Activated CD8-positive, alpha-beta memory T cell treated with anti-CD3 and anti-CD28 coated beads, Interleukin-2, amount 50 U/mL, for 1 hour (primary cell): ENCODE measurements at regions not wholly inside any gene's neighbourhood (a gene's known extent, or its start where the extent isn't known, plus 50 kb on each side); places are given as distances from the start of the nearest gene placed in this dataset.

Experiments used
- DNase-seq: peaks from one replicate; pipeline ENCODE4 v3.0.0-alpha.2; 2020; ENCODE audit errors: extremely low read depth

- DNase-seq = no peak
These were observed 498.8 kb upstream of the CD180 start for GRCh38 chr5:67695369-67695768.

DNA sequence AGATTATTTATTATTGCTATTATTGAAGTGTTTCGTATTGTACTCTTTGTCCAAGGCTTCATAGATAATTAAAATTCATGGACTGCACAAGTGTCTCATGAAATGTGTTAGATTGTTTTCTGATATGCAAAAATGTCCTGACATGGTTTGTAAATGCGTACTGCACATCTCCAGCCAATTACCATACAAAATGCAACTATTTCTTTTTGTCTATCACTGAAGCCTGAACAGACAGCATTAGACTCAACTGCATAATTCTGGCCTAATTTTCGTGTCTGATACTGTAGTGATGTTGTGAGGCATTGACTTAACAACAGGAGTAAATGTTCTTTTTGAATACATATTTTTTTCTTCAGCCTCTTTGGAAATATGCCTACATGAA, 498.2 kb upstream of the CD180 start:
- no peak for DNase-seq

DNA sequence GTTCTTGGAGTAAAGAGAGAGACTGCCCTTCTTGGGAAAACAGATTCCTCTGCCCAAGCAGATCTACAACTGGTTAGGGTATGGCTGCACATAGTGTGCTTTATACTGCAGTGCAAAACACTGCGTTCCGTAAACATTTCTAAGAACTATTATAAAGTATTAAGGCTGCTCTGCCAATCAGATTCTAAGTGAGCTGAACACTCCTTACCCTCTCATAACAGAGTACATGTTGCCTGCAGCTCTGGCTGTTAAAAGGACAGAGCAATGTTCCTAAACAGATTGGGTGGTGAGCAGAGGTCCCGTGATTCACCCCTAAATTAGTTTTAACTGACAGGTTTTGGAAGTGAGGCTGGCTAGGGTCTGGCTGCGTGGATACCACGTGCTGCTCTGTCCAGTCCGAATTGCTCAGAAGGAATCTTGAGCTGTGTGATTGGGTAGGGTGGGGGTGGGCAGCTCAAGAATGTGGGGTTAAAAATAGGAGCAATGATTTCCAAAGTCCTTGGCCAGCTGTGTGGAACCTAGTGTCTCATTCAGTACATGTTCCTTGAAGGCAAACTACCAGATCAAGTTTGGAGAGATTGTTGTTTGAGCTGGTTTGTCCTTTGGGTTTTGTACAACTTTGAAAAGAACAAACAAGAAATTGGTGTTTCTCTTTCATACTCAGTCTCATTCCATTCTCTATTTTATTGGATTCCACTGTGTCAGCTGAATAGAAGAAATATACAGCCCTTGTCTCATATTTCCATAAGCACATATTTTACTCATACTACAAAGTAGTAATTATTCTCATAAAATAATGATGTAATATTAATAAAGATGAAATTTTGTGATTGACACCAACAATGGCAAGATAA, 497.6 kb upstream of the CD180 start:
- DNase-seq = no peak

DNA sequence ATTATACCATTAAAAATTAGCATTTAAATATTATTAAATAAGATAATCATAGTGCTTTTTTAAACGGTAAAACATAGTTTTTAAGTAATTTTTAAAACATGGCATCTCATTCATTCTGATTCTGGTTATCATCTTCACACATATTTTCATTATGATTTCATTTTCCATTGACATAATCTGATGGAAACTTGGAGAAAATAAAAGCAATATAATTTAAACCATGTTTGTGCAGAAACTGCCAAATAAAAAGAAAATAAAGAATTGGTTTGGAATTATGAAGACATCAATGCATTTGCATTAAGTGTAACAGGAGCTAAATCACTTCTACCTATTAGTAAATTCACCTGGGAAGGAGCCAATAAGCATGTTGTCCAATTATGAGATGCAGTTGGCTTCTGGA, 490.1 kb upstream of the CD180 start:
- DNase-seq = no peak

DNA sequence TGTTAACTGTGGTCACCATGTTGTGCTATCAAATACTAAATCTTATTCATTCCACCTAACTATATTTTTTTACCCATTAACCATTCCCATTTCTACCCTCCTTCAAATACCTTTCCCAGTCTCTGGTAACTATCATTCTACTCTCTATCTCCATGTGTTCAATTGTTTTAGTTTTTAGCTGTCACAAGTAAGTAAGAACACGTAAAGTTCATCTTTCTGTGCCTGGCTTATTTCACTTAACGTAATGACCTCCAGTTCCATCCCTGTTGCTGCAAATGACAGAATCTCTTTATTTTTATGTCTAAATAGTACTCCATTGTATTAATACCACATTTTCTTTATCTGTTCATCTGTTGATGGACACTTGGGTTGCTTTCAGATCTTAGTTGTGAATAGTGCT, 485.1 kb upstream of the CD180 start:
- no peak for DNase-seq

GRCh38 chr5:67680099-67680498, 483.5 kb upstream of the CD180 start:
- no peak for DNase-seq

- no peak for DNase-seq
These were observed 482.7 kb upstream of the CD180 start for GRCh38 chr5:67679184-67679841.

GRCh38 chr5:67678594-67678993, 482.0 kb upstream of the CD180 start:
- no peak for DNase-seq

GRCh38 chr5:67677422-67677970, 480.9 kb upstream of the CD180 start:
- DNase-seq = no peak

DNA sequence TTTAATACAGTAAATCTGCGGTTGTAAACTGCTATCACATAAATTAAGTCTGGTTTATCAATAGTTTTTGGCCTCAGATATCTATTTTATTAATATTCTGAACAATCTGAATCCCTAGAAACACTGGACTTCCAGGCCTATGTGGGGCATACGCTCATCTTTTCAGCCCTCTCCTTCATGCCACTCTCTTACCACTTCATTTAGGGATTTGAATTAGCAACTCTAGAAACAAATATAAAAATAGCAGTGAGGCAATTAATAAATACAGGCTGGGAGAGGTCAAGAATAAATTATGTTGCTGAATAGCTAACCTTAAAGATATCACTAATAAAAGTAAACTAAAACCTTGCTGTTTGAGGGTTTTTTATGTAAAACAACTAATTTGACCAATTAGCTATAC, 480.3 kb upstream of the CD180 start:
- no peak for DNase-seq

DNA sequence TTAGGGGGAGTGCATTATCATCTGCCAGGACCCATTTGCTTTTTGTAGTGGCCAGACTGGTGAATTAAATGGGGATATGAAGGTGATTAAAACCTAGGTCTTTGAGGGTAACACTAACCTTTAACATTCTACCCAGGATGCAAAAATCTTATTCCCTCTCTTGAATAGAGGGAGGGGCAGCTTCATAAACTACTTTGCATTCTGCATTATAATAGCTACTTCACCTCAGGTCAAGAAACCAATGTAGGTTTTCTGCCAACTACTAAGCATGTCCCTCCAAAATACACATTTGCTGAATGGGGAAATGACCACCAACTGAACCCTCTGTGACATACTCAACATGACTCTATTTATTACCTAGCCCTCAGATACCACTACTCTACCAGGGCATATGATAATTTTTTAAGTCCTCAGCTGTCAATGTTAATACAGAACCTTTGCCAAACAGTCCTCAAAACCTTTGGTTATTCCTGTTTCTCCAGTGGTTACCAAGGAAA, 477.6 kb upstream of the CD180 start:
- DNase-seq = no peak

- no peak for DNase-seq
These were observed 477.0 kb upstream of the CD180 start for GRCh38 chr5:67673618-67674017.

GRCh38 chr5:67673180-67673579, 476.6 kb upstream of the CD180 start:
- DNase-seq = no peak

DNA sequence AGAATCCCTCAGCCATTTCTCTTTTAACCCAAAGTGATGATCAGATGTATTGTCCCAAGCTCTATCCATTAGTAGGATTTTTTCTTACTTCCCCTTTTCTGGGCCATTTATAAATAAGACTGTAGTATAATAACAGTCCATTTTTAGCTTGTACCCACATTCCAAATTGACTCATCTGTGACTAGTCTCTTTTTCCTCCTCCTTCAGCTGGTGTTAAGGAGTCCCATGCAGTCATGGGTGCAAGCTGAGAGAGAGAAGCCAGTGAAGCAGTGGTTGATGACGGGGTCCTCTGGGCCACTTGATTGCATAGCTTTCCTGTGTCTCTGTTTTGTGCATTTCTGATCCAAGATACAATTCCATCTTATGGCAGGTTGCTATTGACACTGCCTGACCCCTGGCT, 476.0 kb upstream of the CD180 start:
- DNase-seq = no peak

DNA sequence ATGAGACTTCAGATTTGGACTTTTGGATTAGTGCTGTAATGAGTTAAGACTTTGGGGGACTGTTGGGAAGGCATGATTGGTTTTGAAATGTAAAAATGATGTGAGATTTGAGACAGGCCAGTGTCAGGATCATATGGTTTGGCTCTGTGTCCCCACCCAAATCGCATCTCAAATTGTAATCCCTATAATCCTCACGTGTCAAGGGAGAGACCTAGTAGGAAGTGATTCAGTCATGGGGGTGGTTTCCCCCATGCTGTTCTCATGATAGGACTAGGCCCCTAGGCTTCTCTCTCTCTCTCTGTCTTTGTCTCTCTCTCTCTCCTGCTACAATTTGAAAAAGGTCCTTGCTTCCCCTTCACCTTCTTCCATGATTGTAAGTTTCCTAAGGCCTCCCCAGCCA, 473.3 kb upstream of the CD180 start:
- no peak for DNase-seq

- DNase-seq = no peak
These were observed 463.6 kb upstream of the CD180 start for GRCh38 chr5:67660149-67660548.

DNA sequence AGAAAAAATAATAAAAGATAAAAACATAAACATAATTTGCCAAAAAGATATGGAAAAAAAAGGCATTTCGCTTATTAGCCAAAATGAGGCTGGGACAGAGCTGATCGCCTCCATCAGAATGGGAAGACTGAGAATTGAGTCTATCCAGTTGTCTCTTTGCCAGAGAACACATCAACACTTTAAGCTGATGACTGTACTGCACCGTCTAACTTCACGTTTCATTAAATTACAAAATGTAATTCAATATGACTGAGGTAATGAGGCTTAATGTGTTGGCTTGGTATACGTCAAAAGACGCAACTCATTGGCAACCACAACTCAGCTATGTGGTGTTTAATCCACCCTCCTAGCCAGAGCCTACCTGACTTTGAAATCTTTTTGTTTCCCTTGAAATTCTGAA, 462.7 kb upstream of the CD180 start:
- no peak for DNase-seq

DNA sequence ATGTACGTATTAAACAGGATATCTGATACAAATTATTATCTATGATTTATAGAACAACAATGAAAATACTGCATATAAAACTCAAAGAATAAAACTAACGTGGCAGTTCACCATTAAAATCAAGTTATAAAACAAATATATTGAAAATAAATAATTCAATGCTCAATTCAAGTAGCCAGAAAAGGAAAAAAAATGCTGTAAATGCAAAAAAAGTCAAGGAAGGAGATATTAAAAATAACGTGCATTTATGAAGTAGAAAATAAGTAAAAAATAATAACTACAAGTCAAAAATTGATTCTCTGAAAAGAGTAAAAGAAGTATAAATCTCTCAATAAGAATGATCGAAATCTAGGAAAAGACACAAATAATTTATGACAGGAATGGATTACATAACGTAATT, 460.5 kb upstream of the CD180 start:
- no peak for DNase-seq

DNA sequence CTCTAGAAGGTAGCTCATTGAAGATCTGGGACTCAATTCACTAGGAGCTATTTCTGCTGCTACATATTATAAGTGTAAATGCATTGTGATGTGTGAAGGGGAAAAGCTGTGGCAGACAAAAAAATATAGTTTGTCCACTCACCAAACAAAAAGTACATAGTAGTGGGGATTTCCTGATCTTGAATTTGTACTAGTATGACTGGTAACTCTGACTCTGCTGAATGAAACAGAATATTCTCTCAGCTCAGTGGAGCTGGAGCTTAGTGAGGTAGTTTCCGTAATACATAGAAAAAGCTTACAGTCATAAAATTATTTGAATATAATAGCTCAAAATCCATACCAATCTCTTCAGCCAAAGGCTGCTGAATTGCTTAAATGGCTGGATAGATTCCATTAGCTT, 455.6 kb upstream of the CD180 start:
- no peak for DNase-seq

DNA sequence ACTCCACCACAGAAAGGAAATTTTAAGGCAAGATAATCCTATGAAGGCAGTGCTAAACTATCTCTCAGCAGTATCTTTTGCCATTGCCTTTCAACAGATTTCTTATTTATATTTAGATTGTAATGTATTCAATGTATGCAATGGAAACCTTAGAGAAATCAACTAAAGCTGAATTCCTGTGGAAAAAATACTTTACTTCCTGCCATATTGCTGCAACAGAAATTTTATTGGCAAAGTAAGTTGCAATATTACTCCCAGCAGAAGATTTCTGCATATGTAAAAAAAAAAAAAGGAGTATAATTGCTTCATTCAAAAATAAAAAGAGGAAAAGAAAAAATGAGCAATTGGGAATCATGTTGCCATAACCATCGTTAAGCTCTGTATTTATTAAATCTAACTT, 454.6 kb upstream of the CD180 start:
- DNase-seq = no peak

DNA sequence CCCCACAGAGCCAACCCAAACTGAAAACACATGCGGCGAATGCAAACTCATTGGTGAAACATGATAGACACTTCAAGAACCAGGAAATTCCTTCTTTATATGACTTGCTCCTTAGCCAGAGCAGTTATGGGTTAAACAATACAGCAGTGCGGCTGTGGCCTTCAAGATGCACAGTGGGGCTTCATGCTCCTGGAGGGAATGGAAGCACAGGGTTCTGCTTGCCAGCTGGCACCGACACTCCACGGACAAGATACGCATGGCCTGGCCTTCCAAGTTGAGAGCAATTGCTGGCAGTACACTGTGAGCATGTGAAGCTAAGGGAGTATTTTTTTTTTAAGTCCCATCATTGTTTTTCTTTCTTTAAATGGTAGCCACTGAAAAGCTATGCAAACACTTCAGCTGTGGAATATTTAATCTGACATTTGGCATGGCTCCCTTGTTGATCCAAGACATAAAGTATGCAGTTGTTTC, 451.6 kb upstream of the CD180 start:
- no peak for DNase-seq

DNA sequence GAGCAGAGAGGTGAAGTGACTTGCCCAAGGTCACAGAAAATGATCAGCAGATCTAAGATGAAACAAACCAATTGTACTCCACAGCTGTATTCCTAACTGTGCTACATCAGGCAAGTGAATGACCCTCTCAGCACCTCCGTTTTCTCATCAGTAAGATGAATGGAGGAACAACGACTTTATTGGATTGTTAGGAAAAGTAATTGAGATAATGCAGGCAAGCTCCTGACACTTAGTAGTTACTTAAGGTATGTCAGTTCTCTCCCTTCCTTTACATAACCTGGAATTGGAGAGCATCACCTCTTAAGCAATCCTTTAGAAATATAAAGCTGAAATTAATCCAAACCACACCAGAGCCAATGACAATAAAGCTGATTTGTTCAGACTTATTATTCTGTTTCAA, 451.2 kb upstream of the CD180 start:
- DNase-seq = no peak
